GM19463 (cell line): ENCODE measurements at regions not wholly inside any gene's neighbourhood (a gene's known extent, or its start where the extent isn't known, plus 50 kb on each side); places are given as distances from the start of the nearest gene placed in this dataset.
"Not testable (repeated sequence)": the region's sequence is repeated elsewhere in the genome, so short reads cannot be mapped to it uniquely, and the experiment has no call there.

ENCODE experiments used
- ATAC-seq: cut with Tn5 transposase; IDR thresholded peaks from one replicate; pipeline ENCODE4 v1.9.1; 2021; ENCODE audit warnings: mild to moderate bottlenecking, moderate library complexity; ENCODE audit not compliant: unreplicated experiment

- no peak for ATAC-seq
Measured at GRCh38 chr18:57885931-57886330, 82.8 kb upstream of the ATP8B1 start.

DNA sequence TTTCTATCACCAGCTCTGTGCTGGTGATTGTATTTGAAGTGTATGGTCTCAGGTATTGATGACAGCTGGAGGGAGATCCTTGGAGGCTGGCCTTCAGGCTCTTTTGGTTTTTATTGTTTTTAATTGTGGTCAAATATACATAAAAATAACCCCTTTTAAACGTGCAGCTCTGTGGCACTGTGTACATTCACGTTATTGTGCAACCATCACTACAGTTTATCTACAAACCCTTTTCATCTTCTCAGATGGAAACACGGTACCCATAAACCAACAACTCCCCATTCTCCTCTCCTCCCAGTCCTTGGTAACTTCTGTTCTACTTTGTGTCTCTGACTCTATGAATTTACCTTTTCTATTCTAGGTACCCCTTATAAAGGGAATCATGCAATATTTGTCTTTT, 79.3 kb upstream of the ATP8B1 start:
- no peak for ATAC-seq

DNA sequence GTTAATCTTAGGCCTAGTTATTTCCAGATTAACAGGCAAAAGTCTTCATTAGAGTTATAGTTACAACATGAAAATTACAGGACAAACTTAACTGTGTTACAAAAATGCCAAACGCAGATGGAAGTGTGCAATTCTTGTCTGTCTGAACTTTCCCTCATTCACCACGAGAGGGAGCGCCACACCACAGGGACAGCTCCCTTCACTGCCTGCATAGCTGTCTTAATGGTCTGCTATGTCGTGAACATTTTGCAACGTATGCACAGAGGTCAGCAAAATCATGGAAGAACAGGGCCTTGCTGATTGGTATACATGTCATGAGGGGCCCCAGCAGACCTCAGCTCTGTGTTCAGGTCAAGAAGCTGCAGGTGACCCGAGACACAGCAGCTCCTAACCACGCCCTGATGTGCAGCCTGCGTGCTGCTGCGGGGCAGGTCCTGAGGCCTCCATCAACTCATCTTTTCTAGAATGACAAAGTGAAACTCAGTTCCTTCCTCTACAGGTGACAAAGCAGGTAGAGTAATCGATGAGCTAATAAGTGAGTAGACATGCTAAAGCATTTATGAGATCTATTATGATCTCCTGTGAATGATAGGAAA, 78.8 kb upstream of the ATP8B1 start:
- ATAC-seq, result peak; percentile 68

DNA sequence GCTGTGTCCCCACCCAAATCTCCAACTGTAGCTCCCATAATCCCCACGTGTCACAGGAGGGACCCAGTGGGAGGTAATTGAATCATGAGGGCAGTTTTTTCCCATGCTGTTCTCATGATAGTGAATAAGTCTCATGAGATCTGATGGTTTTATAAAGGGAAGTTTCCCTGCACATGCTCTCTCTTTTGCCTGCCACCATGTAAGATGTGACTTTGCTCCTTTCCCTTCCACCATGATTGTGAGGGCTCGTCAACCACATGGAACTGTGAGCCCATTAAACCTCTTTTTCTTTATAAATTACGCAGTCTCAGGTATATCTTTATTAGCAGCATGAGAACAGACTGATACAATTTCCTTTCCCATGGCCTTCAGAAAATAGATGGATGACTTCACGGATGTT, 76.8 kb upstream of the ATP8B1 start:
- ATAC-seq, result not testable (repeated sequence)

DNA sequence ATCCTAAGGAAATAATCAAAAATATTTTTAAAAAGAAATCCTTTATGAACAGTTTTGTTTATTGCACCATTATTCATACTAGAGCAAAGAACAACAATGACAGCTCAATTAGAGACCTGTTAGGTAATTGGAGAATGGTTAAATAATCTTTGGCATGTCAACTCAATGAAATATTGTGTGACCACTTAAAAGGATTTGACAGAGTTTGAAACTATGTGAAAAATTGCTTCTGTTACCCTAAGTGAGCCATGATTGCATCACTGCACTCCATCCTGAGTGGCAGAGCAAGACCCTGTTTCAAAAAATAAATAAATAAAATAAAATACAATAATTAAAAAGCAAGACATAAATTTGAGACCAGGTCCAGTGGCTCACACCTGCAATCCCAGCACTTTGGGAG, 66.1 kb upstream of the ATP8B1 start:
- ATAC-seq, result no peak

DNA sequence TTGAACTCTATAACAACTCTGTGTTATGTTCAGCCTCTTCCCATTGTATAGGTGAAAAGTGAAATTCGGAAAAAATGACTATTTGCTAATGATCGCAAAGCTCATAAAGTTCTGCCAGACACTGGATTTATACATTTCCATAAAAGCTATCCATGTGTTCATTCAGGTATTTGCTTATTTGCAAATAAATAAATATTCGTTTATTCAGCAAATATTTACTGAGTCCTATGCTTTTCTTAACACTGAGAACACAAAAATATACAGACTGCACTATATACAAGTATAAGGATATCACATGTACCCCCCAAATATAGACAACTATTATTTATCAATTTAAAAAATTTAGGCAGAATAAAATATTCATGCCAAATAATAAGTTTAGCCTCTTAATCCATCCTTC, 63.2 kb upstream of the ATP8B1 start:
- ATAC-seq, result no peak

DNA sequence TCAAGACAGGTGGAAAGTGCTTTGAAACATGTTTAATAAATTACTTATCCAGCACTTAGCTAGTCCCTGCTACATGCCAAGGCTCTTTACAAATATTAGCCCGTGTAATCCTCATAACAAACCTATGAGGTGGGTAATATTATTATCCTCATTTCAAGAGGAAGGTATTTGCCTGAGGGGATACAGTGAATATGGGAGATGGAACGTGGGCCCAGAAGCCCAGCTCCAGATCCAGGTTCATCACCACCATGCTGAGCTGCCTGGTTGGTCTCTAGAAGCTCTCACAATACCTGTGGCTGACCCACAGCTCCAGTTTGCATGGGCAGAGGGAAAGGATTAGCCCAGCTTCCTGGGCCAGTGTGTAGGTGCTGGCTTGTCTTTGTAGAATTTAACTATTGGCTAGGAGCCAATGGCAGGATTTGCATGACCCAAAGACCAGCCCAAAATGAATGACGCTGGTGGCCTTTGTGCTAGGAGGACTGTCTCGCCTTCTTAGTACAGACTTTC, 61.6 kb upstream of the ATP8B1 start:
- no peak for ATAC-seq

GRCh38 chr18:57863706-57864105, 60.6 kb upstream of the ATP8B1 start:
- ATAC-seq, result no peak

GRCh38 chr18:57859314-57859713, 56.2 kb upstream of the ATP8B1 start:
- no peak for ATAC-seq

DNA sequence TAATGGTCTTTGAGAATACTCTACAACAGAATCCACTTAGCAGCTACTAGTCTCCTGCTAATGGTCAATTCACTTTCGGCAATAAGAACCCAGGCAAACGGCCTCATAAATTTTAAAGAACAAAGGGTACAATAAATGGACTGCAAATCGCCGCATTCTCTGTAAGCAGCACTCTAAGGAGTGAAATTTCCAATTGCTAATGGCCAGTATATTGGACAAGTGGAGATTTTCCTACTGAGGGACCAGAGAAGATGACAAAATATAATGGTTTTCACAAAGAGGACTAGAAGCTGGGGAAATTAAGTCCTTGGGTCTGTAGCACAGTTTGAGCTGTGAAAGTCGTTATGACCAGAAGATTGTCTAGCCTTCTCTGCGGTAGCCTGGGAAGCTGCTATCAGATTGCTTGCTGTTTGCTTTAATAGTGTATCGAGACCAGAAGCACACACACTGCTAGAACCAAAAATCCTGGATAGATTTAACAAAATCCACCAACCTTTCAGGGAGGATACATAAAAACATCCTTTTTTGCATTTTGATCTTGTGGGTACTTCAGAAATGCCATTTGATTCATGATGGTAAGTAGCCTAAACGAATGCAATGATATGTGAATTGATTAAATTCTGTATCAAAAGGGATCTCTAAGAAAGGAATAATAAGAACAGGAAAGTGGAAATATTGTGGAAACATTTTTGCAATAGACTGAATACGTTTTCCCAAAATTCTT, 53.6 kb upstream of the ATP8B1 start:
- no peak for ATAC-seq

DNA sequence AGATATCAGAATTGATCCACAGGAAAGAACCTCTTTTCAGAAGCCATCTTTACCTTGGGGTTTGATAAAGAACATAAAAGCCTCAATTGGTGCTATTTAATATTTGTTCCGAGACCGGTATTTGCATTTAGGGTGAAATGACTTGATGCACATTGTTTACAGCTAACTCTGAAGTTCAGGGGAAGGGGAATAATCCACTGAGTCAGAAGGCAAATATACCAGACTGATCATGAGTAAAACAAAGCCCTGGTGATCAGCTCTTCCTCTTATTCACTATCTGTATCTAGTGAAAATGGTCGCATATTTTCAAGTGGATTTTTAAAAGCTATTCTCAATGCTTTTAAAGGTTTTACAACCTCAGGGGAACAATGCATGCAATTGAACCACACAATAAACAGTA, 53.0 kb upstream of the ATP8B1 start:
- ATAC-seq, result no peak

- no peak for ATAC-seq
Measured at GRCh38 chr18:57855551-57855950, 52.4 kb upstream of the ATP8B1 start.

DNA sequence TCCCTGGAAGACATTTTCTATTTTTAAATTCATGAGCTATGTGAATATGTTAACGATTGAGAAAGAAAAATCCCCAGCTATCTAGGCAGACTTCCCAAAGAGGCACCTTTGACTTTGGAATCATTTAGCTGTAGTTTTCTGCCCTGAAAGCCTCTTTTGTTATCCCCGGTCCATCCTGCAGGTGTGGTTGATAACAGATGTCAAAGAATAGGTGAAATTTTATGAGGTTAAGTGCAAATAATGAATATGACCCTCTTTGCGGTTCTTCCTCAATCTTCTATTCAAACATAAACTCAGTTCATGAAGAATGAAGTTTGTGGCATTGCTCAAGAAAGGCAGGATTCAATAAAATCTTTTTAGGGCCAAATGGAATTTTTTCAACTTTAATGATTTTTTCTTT, 51.6 kb upstream of the ATP8B1 start:
- ATAC-seq, result no peak

- ATAC-seq, result no peak
Measured at GRCh38 chr18:57853864-57854263, 50.7 kb upstream of the ATP8B1 start.

DNA sequence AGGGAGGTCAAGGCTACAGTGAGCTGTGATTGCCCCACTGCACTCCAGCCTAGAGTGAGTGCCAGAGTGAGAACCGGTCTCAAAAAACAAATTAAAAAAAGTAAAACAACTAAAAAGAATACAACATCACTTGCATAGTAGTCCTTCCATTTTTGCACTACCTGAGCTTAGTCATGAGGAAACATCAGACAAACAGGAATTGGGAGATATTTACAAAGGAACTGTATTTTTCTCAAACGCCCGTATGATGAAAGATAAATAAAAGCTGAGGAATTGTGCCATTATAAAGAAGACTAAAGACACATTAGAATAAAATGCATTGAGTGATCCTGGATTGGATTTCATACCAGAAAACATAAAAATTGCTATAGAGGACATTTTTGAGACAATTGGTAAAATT, 50.0 kb upstream of the ATP8B1 start:
- no peak for ATAC-seq
